IPS-15b (cell line): ENCODE measurements at regions not wholly inside any gene's neighbourhood (a gene's known extent, or its start where the extent isn't known, plus 50 kb on each side); places are given as distances from the start of the nearest gene placed in this dataset.

ENCODE experiments used
- H3K27me3 ChIP-seq: one replicate; pipeline ENCODE4 v1.6.1; 2013; ENCODE audit warnings: low read length; ENCODE audit not compliant: control insufficient read depth, insufficient read depth
- H3K36me3 ChIP-seq: one replicate; pipeline ENCODE4 v1.6.1; 2013; ENCODE audit warnings: low read length; ENCODE audit not compliant: control insufficient read depth, insufficient read depth
- H3K4me1 ChIP-seq: one replicate; pipeline ENCODE4 v1.6.1; 2013; ENCODE audit warnings: mild to moderate bottlenecking, low read length; ENCODE audit not compliant: control insufficient read depth, insufficient read depth
- H3K4me3 ChIP-seq: one replicate; pipeline ENCODE4 v1.5.1; 2013; ENCODE audit warnings: low read depth, low read length
- H3K9ac ChIP-seq: one replicate; pipeline ENCODE4 v1.6.1; 2013; ENCODE audit warnings: low read depth, mild to moderate bottlenecking, low read length
- H3K9me3 ChIP-seq: one replicate; pipeline ENCODE4 v1.6.1; 2013; ENCODE audit warnings: mild to moderate bottlenecking, low read length; ENCODE audit not compliant: control insufficient read depth, insufficient read depth

DNA sequence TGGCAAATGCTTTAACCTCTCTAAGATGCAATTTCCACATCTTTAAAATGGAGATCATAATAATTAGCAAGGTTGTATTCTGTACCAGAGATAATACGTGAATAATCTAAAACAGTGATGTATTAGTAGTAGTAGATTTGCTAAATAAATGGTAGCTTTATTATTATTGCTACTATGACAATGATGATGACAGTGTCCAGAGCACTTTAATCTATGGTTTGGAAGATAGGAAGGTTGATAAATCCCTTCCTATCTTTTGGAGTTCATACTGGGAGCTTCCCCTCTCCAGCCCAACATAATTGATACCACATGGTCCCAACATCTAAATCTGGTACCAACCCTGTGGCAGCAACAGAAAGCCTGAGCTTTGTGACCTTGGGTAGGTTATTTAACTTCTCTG is 267.8 kb downstream of the FAT3 start:
- Histone ChIP-seq H3K9ac (no peak overlapping the region), H3K27me3 (no peaks in the 10 kb centered on the region), H3K4me1 (no peaks in the 10 kb centered on the region), H3K9me3 (no peaks in the 10 kb centered on the region), H3K36me3 (no peaks in the 10 kb centered on the region), H3K4me3 (no peak overlapping the region)

DNA sequence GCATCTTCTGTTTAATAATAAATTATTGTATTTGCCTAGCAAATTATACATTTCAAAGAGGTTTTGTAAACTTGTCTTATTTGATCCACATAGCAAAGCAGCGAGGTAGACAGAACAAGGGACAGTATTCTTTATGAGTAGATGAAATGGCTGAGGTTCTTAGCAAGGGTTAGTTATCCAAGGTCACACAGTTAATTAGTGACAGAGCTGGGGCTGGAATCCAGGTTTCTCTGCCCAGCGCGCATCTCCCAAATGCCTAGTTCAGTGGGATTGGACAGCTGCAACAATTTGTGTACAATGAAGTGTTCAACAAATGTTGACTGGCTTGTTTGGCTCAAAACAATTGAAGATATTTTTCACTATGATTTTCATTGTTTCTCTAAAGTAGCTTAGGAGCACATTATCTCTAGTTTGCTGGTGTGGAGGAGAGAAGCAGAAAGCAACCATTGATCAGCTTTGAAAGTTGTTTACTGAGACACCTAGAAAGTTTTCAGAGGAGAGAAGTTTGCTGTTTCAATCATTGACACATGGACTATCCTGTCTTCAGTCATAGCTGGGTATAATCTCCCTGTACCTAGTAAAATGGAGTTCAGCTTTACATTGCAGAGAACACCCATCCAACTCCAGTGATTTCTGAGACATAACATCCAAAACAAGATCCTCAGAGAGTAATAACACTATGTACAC is 270.6 kb downstream of the FAT3 start:
- H3K36me3 ChIP-seq: no peaks in the 10 kb centered on the region
- no peaks in the 10 kb centered on the region for H3K4me1 ChIP-seq
- no peak overlapping the region for H3K9ac ChIP-seq
- no peaks in the 10 kb centered on the region for H3K9me3 ChIP-seq
- H3K27me3 ChIP-seq: no peaks in the 10 kb centered on the region
- H3K4me3 ChIP-seq: no peak overlapping the region

- Histone ChIP-seq H3K4me3 (no peak overlapping the region), H3K9ac (no peak overlapping the region), H3K27me3 (no peaks in the 10 kb centered on the region), H3K9me3 (no peaks in the 10 kb centered on the region), H3K36me3 (no peaks in the 10 kb centered on the region), H3K4me1 (no peaks in the 10 kb centered on the region)
Observed at GRCh38 chr11:92500453-92500852, 275.8 kb downstream of the FAT3 start.

- no peak overlapping the region for H3K4me3 ChIP-seq
- no peaks in the 10 kb centered on the region for H3K27me3 ChIP-seq
- no peak overlapping the region for H3K9ac ChIP-seq
- no peaks in the 10 kb centered on the region for H3K4me1 ChIP-seq
- no peaks in the 10 kb centered on the region for H3K36me3 ChIP-seq
- H3K9me3 ChIP-seq: no peaks in the 10 kb centered on the region
Observed at GRCh38 chr11:92501066-92501739, 276.6 kb downstream of the FAT3 start.

- H3K9me3 ChIP-seq: no peaks in the 10 kb centered on the region
- no peaks in the 10 kb centered on the region for H3K27me3 ChIP-seq
- peaks cover 6% of the 10 kb centered on the region for H3K4me1 ChIP-seq
- H3K4me3 ChIP-seq: no peak overlapping the region
- H3K9ac ChIP-seq: no peak overlapping the region
- H3K36me3 ChIP-seq: no peaks in the 10 kb centered on the region
Observed at GRCh38 chr11:92504004-92504403, 279.4 kb downstream of the FAT3 start.

GRCh38 chr11:92504534-92504933 is 279.9 kb downstream of the FAT3 start:
- Histone ChIP-seq H3K9ac (no peak overlapping the region), H3K4me1 (peaks cover 6% of the 10 kb centered on the region), H3K36me3 (no peaks in the 10 kb centered on the region), H3K9me3 (no peaks in the 10 kb centered on the region), H3K4me3 (no peak overlapping the region), H3K27me3 (no peaks in the 10 kb centered on the region)

DNA sequence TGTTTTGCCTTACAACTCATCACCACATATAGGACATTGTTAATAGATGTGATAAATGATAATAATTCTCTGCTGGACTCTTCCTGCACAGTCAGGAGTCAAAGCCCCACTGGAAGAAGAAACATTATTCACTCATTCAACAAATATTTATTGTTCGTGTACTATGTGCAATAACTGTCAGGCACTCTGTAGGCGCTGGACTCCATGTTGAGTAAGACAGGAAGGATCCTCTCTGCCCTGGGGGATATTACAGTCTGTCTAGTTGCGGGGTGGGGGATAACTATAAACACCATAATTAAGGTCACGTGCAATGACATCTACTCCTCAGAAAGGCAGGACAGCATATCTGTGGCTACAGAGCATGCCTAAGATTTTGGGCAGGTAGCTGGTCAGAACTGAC is 281.1 kb downstream of the FAT3 start:
- Histone ChIP-seq H3K36me3 (no peaks in the 10 kb centered on the region), H3K4me1 (peaks cover 6% of the 10 kb centered on the region), H3K9ac (no peak overlapping the region), H3K4me3 (no peak overlapping the region), H3K9me3 (no peaks in the 10 kb centered on the region), H3K27me3 (no peaks in the 10 kb centered on the region)

GRCh38 chr11:92506809-92507336 is 282.3 kb downstream of the FAT3 start:
- H3K9me3 ChIP-seq: no peaks in the 10 kb centered on the region
- H3K36me3 ChIP-seq: no peaks in the 10 kb centered on the region
- H3K27me3 ChIP-seq: no peaks in the 10 kb centered on the region
- H3K4me3 ChIP-seq: no peak overlapping the region
- no peak overlapping the region for H3K9ac ChIP-seq
- H3K4me1 ChIP-seq: peaks cover 15% of the 10 kb centered on the region

DNA sequence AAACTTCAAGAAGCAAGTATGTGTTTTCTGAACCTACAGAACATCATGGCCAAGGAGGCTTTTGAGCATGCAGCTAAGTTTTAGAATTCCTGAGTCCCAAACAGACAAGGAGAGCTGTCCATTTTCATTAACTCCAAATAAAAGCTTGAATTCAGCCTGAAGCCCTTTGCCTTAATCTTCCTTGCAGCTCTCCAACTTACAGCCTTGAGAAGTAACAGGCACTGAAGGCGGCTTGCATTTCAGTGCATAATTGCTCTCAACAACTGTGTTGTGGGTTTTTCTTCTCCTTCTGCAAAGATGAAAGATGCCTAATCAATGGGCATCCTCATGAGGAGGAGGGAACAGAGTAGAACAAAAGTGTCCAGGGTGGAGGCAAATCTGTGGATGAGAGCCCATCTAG is 286.0 kb downstream of the FAT3 start:
- no peaks in the 10 kb centered on the region for H3K9me3 ChIP-seq
- peaks cover 15% of the 10 kb centered on the region for H3K4me1 ChIP-seq
- H3K4me3 ChIP-seq: no peak overlapping the region
- H3K27me3 ChIP-seq: no peaks in the 10 kb centered on the region
- no peak overlapping the region for H3K9ac ChIP-seq
- H3K36me3 ChIP-seq: no peaks in the 10 kb centered on the region

GRCh38 chr11:92511522-92512203 is 287.0 kb downstream of the FAT3 start:
- no peak overlapping the region for H3K4me3 ChIP-seq
- peaks cover 15% of the 10 kb centered on the region for H3K4me1 ChIP-seq
- no peaks in the 10 kb centered on the region for H3K27me3 ChIP-seq
- no peak overlapping the region for H3K9ac ChIP-seq
- H3K36me3 ChIP-seq: no peaks in the 10 kb centered on the region
- no peaks in the 10 kb centered on the region for H3K9me3 ChIP-seq

DNA sequence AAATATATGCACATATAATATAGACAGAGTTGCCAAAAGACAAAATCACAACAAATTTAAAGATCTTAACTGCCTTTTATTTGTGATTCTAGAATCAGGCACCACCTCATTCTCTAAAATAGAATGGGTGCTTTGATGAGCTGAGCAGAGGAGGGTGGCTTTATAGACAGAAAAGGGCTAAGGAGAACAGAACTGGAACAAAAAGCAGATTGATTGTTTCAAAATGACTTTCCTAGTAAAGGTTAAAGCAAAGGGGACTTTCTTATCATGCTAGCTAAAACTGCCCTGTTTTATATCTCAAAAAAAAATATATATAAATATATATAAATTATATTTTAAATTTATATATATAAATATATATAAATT is 287.6 kb downstream of the FAT3 start:
- Histone ChIP-seq H3K4me1 (peaks cover 11% of the 10 kb centered on the region), H3K9ac (no peak overlapping the region), H3K36me3 (no peaks in the 10 kb centered on the region), H3K4me3 (no peak overlapping the region), H3K27me3 (no peaks in the 10 kb centered on the region), H3K9me3 (no peaks in the 10 kb centered on the region)

GRCh38 chr11:92523611-92524010 is 299.0 kb downstream of the FAT3 start:
- no peaks in the 10 kb centered on the region for H3K36me3 ChIP-seq
- no peak overlapping the region for H3K4me3 ChIP-seq
- no peaks in the 10 kb centered on the region for H3K27me3 ChIP-seq
- no peaks in the 10 kb centered on the region for H3K4me1 ChIP-seq
- H3K9me3 ChIP-seq: no peaks in the 10 kb centered on the region
- no peak overlapping the region for H3K9ac ChIP-seq
